Liver (tissue), 3 donors: ENCODE measurements at regions not wholly inside any gene's neighbourhood (a gene's known extent, or its start where the extent isn't known, plus 50 kb on each side); places are given as distances from the start of the nearest gene placed in this dataset.

Experiments
- EGR1 ChIP-seq, 2 donors: IDR thresholded peaks; 2 replicates each; pipeline ENCODE4 v1.6.1; 2016 to 2018; ENCODE audit warnings: antibody characterized with exemption in 2 of 2, low read depth in 2 of 2
- GABPA ChIP-seq, 2 donors: IDR thresholded peaks in 1 of 2; conservative IDR thresholded peaks in 1 of 2; 2 replicates each; pipeline ENCODE4 v1.6.1; 2016; ENCODE audit warnings: antibody characterized with exemption in 2 of 2, mild to moderate bottlenecking in 1 of 2, moderate library complexity in 1 of 2
- NR2F2 ChIP-seq: IDR thresholded peaks from 2 replicates; pipeline ENCODE4 v1.6.1; 2016; ENCODE audit warnings: antibody characterized with exemption
- RAD21 ChIP-seq, 2 donors: IDR thresholded peaks; 2 replicates each; pipeline ENCODE4 v1.6.1; 2016; ENCODE audit warnings: antibody characterized with exemption in 2 of 2, mild to moderate bottlenecking in 2 of 2
- SP1 ChIP-seq: IDR thresholded peaks from 2 replicates; pipeline ENCODE4 v1.6.1; 2018; ENCODE audit warnings: antibody characterized with exemption, mild to moderate bottlenecking
- TAF1 ChIP-seq: conservative IDR thresholded peaks from 2 replicates; pipeline ENCODE4 v1.6.1; 2016; ENCODE audit warnings: antibody characterized with exemption, mild to moderate bottlenecking
- YY1 ChIP-seq: IDR thresholded peaks from 2 replicates; pipeline ENCODE4 v1.6.1; 2016; ENCODE audit warnings: antibody characterized with exemption, mild to moderate bottlenecking
- TF ChIP-seq, protein P1 (sequence below): fragments of 150-350 bp; IDR thresholded peaks from 2 replicates; pipeline ENCODE4 v1.5.1; 2017; ENCODE audit warnings: improper control_type of control experiment, low read depth, low read length; ENCODE audit not compliant: missing input control
- TF ChIP-seq, protein P2 (sequence below): IDR thresholded peaks from 2 replicates; pipeline ENCODE4 v1.6.1; 2016; ENCODE audit warnings: antibody characterized with exemption, mild to moderate bottlenecking
- TF ChIP-seq, protein P3 (sequence below): IDR thresholded peaks from 2 replicates; pipeline ENCODE4 v1.6.1; 2016; ENCODE audit warnings: antibody characterized with exemption
- donor health status: healthy.
- donor health status: healthy.

DNA sequence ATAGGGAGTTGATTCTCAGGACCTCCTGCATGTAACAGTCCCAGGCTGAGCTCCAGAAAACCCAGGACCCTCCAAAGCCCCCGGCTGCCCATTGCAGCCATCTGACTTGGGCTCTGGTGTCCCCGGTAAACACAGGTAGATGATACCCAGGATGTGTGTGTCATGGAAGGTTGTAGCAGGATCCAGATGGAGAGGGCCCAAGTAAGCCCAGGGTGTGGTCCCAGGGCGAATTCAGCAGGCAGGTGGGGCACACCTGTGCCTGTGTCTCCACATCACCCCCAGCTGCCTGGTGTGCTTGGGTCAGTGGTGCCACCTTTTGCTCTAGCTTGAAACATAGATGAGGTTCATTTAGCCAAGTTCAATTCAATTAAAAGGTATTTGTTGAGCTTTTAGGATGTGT lies 524.1 kb downstream of the GLRX3 start:
- TF ChIP-seq YY1 (no peak), RAD21 (IDR thresholded peaks at IDR 0.05) (no peak), NR2F2 (no peak), SP1 (no peak), TAF1 (no peak), GABPA (IDR thresholded peaks at IDR 0.05 in 1 of 2, conservative IDR thresholded peaks at IDR 0.05 in 1 of 2) (no peak), EGR1 (IDR thresholded peaks at IDR 0.05; ENCODE audit: low read depth in 2 of 2) (no peak)
- TF ChIP-seq, protein P1, sequence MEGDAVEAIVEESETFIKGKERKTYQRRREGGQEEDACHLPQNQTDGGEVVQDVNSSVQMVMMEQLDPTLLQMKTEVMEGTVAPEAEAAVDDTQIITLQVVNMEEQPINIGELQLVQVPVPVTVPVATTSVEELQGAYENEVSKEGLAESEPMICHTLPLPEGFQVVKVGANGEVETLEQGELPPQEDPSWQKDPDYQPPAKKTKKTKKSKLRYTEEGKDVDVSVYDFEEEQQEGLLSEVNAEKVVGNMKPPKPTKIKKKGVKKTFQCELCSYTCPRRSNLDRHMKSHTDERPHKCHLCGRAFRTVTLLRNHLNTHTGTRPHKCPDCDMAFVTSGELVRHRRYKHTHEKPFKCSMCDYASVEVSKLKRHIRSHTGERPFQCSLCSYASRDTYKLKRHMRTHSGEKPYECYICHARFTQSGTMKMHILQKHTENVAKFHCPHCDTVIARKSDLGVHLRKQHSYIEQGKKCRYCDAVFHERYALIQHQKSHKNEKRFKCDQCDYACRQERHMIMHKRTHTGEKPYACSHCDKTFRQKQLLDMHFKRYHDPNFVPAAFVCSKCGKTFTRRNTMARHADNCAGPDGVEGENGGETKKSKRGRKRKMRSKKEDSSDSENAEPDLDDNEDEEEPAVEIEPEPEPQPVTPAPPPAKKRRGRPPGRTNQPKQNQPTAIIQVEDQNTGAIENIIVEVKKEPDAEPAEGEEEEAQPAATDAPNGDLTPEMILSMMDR: no peak
- TF ChIP-seq, protein P2, sequence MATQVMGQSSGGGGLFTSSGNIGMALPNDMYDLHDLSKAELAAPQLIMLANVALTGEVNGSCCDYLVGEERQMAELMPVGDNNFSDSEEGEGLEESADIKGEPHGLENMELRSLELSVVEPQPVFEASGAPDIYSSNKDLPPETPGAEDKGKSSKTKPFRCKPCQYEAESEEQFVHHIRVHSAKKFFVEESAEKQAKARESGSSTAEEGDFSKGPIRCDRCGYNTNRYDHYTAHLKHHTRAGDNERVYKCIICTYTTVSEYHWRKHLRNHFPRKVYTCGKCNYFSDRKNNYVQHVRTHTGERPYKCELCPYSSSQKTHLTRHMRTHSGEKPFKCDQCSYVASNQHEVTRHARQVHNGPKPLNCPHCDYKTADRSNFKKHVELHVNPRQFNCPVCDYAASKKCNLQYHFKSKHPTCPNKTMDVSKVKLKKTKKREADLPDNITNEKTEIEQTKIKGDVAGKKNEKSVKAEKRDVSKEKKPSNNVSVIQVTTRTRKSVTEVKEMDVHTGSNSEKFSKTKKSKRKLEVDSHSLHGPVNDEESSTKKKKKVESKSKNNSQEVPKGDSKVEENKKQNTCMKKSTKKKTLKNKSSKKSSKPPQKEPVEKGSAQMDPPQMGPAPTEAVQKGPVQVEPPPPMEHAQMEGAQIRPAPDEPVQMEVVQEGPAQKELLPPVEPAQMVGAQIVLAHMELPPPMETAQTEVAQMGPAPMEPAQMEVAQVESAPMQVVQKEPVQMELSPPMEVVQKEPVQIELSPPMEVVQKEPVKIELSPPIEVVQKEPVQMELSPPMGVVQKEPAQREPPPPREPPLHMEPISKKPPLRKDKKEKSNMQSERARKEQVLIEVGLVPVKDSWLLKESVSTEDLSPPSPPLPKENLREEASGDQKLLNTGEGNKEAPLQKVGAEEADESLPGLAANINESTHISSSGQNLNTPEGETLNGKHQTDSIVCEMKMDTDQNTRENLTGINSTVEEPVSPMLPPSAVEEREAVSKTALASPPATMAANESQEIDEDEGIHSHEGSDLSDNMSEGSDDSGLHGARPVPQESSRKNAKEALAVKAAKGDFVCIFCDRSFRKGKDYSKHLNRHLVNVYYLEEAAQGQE: no peak
- TF ChIP-seq, protein P3, sequence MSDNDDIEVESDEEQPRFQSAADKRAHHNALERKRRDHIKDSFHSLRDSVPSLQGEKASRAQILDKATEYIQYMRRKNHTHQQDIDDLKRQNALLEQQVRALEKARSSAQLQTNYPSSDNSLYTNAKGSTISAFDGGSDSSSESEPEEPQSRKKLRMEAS: no peak
